Nucleus accumbens (tissue), 56 donors: ENCODE measurements at regions not wholly inside any gene's neighbourhood (a gene's known extent, or its start where the extent isn't known, plus 50 kb on each side); places are given as distances from the start of the nearest gene placed in this dataset.
A peak's percentile ranks its signal among the peaks of the same experiment; 100 is the strongest.

Experiments used
- DNase-seq, 56 donors: peaks; one replicate each; lab custom pipeline; 2025; lab: John Stamatoyannopoulos, UW

- DNase-seq = no peak
Observed at GRCh38 chr18:61989138-61989537, 96.3 kb upstream of the RNF152 start.

- no peak for DNase-seq
Observed at GRCh38 chr18:61988100-61988499, 95.3 kb upstream of the RNF152 start.

- no peak for DNase-seq
Observed at GRCh38 chr18:61985681-61986080, 92.9 kb upstream of the RNF152 start.

GRCh38 chr18:61984349-61984748 is 91.5 kb upstream of the RNF152 start:
- no peak for DNase-seq

GRCh38 chr18:61982475-61982874 is 89.7 kb upstream of the RNF152 start:
- no peak for DNase-seq

GRCh38 chr18:61980355-61980754 is 87.5 kb upstream of the RNF152 start:
- DNase-seq = no peak

GRCh38 chr18:61975526-61976326 is 82.9 kb upstream of the RNF152 start:
- DNase-seq = no peak

GRCh38 chr18:61973273-61974115 is 80.7 kb upstream of the RNF152 start:
- DNase-seq = peak in 6 of 56 donors; percentile 2 to 28 (median 14)

GRCh38 chr18:61972389-61973264 is 79.8 kb upstream of the RNF152 start:
- DNase-seq = no peak

GRCh38 chr18:61967252-61967891 is 74.6 kb upstream of the RNF152 start:
- no peak for DNase-seq

- DNase-seq = no peak
Observed at GRCh38 chr18:61965311-61965710, 72.5 kb upstream of the RNF152 start.

GRCh38 chr18:61964616-61965015 is 71.8 kb upstream of the RNF152 start:
- DNase-seq = no peak

GRCh38 chr18:61963705-61964104 is 70.9 kb upstream of the RNF152 start:
- DNase-seq = no peak

- DNase-seq = no peak
Observed at GRCh38 chr18:61957801-61958516, 65.2 kb upstream of the RNF152 start.

GRCh38 chr18:61955644-61956043 is 62.8 kb upstream of the RNF152 start:
- DNase-seq = no peak

GRCh38 chr18:61954096-61954746 is 61.4 kb upstream of the RNF152 start:
- DNase-seq = no peak

GRCh38 chr18:61953641-61954040 is 60.8 kb upstream of the RNF152 start:
- no peak for DNase-seq

- DNase-seq = no peak
Observed at GRCh38 chr18:61953161-61953560, 60.4 kb upstream of the RNF152 start.

- DNase-seq = no peak
Observed at GRCh38 chr18:61951396-61951795, 58.6 kb upstream of the RNF152 start.
